Endothelial cell of umbilical vein (primary cell): ENCODE measurements at regions not wholly inside any gene's neighbourhood (a gene's known extent, or its start where the extent isn't known, plus 50 kb on each side); places are given as distances from the start of the nearest gene placed in this dataset.

Source experiments
- BruUV-seq: library from RNA; stranded (reverse); fragments of 400-500 nt; replicated peaks from 2 replicates; lab custom pipeline; 2021; lab: Mats Ljungman, UMichigan
- CTCF ChIA-PET: fragments of 300-600, 350-600 bp; sonication (Branson Sonifier 250); formaldehyde crosslinking; loops from one replicate; lab custom pipeline; 2021; ENCODE audit warnings: antibody characterized with exemption, inconsistent platforms; lab: Charles Lee
- POLR2A ChIA-PET: fragments of 300-600, 350-600 bp; sonication (Branson Sonifier 250); formaldehyde crosslinking; loops from one replicate; lab custom pipeline; 2021; ENCODE audit warnings: antibody characterized with exemption, inconsistent platforms; lab: Charles Lee
- DNase-seq: peaks from one replicate; pipeline ENCODE4 v3.0.0-alpha.2; 2011; ENCODE audit warnings: low read depth, low spot score
- FAIRE-seq: peaks from 2 replicates; lab custom pipeline; 2011; peaks lifted over from hg19 to GRCh38; lab: Jason Lieb, UNC
- H2AFZ ChIP-seq: 2 replicates; pipeline ENCODE4 v1.6.0; 2012; ENCODE audit warnings: low read depth, low read length, control low read depth, inconsistent platforms
- H3K27ac ChIP-seq: 2 replicates; pipeline ENCODE4 v1.5.1; 2011; ENCODE audit warnings: low read depth, mild to moderate bottlenecking, control low read depth, low read length, moderate library complexity; ENCODE audit not compliant: insufficient read depth
- H3K27me3 ChIP-seq, 2 experiments: 2 replicates each; pipeline versions ENCODE4 v1.6.0 to v1.6.1; 2011; ENCODE audit warnings: low read length in 2 of 2, mixed read lengths in 1 of 2; ENCODE audit not compliant: control insufficient read depth in 2 of 2, insufficient read depth in 2 of 2
- H3K36me3 ChIP-seq, 2 experiments: 2 replicates in 1 of 2; 3 replicates in 1 of 2; pipeline ENCODE4 v1.5.1; 2011; ENCODE audit warnings: low read length in 2 of 2, mild to moderate bottlenecking in 1 of 2, moderate library complexity in 1 of 2; ENCODE audit not compliant: control insufficient read depth in 2 of 2, insufficient read depth in 2 of 2; ENCODE audit errors: extremely low read depth in 1 of 2
- H3K4me1 ChIP-seq: 3 replicates; pipeline ENCODE4 v1.5.1; 2011; ENCODE audit warnings: mild to moderate bottlenecking, low read length; ENCODE audit not compliant: control insufficient read depth, insufficient read depth; ENCODE audit errors: extremely low read depth
- H3K4me2 ChIP-seq: 2 replicates; pipeline ENCODE4 v1.6.1; 2011; ENCODE audit warnings: low read length, control low read depth, mixed read lengths; ENCODE audit not compliant: insufficient read depth
- H3K4me3 ChIP-seq, 3 experiments: fragments of 200-600 bp in 1 of 3; sonication (generic), shearing (Covaris generic) in 1 of 3; replicated peaks in 1 of 3; 2 replicates each; pipeline ENCODE4 v1.5.1; 2011 to 2016; ENCODE audit warnings: control low read depth in 3 of 3, low read length in 3 of 3, mild to moderate bottlenecking in 2 of 3, inconsistent platforms in 1 of 3, low read depth in 1 of 3, moderate library complexity in 1 of 3; ENCODE audit not compliant: insufficient read depth in 1 of 3
- H3K79me2 ChIP-seq: 2 replicates; pipeline ENCODE4 v1.6.0; 2012; ENCODE audit warnings: low read length, inconsistent platforms; ENCODE audit not compliant: control insufficient read depth, insufficient read depth
- H3K9ac ChIP-seq: replicated peaks from 2 replicates; pipeline ENCODE3; 2011; ENCODE audit warnings: low read length, control low read depth; ENCODE audit not compliant: insufficient read depth; ENCODE audit errors: extremely low read depth
- H3K9me1 ChIP-seq: replicated peaks from 3 replicates; pipeline ENCODE4 v1.6.0; 2011; ENCODE audit warnings: mild to moderate bottlenecking, low read length; ENCODE audit not compliant: control insufficient read depth, insufficient read depth; ENCODE audit errors: extremely low read depth
- H3K9me3 ChIP-seq: replicated peaks from 2 replicates; pipeline ENCODE4 v1.5.1; 2012; ENCODE audit warnings: low read length, inconsistent platforms; ENCODE audit not compliant: control insufficient read depth, insufficient read depth
- H4K20me1 ChIP-seq: replicated peaks from 2 replicates; pipeline ENCODE3; 2011; ENCODE audit warnings: mild to moderate bottlenecking, low read length; ENCODE audit not compliant: control insufficient read depth, insufficient read depth; ENCODE audit errors: extremely low read depth
- EZH2 ChIP-seq: IDR thresholded peaks from 2 replicates; pipeline ENCODE4 v1.6.1; 2012; ENCODE audit warnings: borderline replicate concordance, low read depth, mild to moderate bottlenecking, moderate library complexity, low read length, inconsistent platforms; ENCODE audit not compliant: severe bottlenecking
- FOS ChIP-seq: IDR thresholded peaks from 2 replicates; pipeline ENCODE4 v1.6.1; 2011; ENCODE audit warnings: mild to moderate bottlenecking, low read length, moderate library complexity, borderline replicate concordance; ENCODE audit not compliant: insufficient read depth
- GATA2 ChIP-seq: IDR thresholded peaks from 2 replicates; pipeline ENCODE4 v1.7.0; 2011; ENCODE audit warnings: low read depth, mild to moderate bottlenecking, moderate library complexity, mixed read lengths, low read length; ENCODE audit not compliant: insufficient read length, insufficient read depth
- JUN ChIP-seq: IDR thresholded peaks from 2 replicates; pipeline ENCODE4 v1.6.1; 2011; ENCODE audit warnings: borderline replicate concordance, low read depth; ENCODE audit not compliant: insufficient read length, insufficient read depth
- MAX ChIP-seq: IDR thresholded peaks from 2 replicates; pipeline ENCODE4 v1.6.1; 2011; ENCODE audit not compliant: insufficient read depth, insufficient read length
- MYC ChIP-seq: IDR thresholded peaks from one replicate; pipeline ENCODE4 v1.6.1; 2011; ENCODE audit warnings: mild to moderate bottlenecking, low read depth, low read length
- POLR2A ChIP-seq: IDR thresholded peaks from 2 replicates; pipeline ENCODE4 v1.6.1; 2012; ENCODE audit warnings: low read depth, mild to moderate bottlenecking, control low read depth, low read length
- POLR2AphosphoS5 ChIP-seq: IDR thresholded peaks from 2 replicates; pipeline ENCODE4 v1.6.1; 2012; ENCODE audit warnings: low read depth, mild to moderate bottlenecking, control low read depth, low read length, moderate library complexity; ENCODE audit not compliant: insufficient read depth
- dilution Hi-C: fragments of 300-500 bp; cut with MboI; formaldehyde crosslinking; loops from one replicate; pipeline ENCODE4 v1.15.0; 2019; ENCODE audit warnings: low sequenced_read_pairs; ENCODE audit not compliant: extremely low pct_ligation_motif_present
- intact Hi-C: fragments of 100-400 bp; cut with micrococcal nuclease; formaldehyde crosslinking; loops from one replicate; pipeline ENCODE4 v1.10.0; 2022
- TF ChIP-seq, protein P1 (sequence below), 2 donors: IDR thresholded peaks; 1 replicate in 1 of 2; 2 replicates in 1 of 2; pipeline ENCODE4 v1.5.1; 2011; ENCODE audit warnings: low read length in 2 of 2, mild to moderate bottlenecking in 2 of 2, moderate library complexity in 2 of 2, control low read depth in 1 of 2, inconsistent platforms in 1 of 2, low read depth in 1 of 2; ENCODE audit not compliant: insufficient read depth in 1 of 2; ENCODE audit errors: extremely low read depth in 1 of 2

DNA sequence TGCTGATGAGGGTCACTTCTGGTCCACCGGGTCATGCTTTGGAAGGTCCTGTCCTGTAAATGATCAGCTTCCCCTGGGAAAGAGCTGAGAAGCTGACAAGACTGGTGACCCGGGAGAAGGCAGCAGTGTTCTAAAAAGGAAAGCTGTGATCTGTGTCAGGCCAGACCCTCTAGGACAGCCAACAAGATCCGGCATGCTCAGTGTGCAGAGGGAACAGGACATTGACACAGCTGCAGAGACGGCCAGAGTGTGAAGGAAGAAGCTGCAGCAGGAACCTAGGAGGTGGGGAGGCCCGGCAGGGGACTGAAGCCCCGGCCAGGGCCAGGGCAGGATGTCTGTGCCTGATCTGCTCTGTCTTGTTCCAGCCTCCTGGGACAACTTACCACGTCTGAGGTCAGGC, 372.7 kb upstream of the ID2 start:
- no TSS peak for BruUV-seq
- dilution Hi-C loops (no loop called here), intact Hi-C loops (no loop called here)
- H3K9me1 ChIP-seq: no peaks in the 10 kb centered on the region
- no peak overlapping the region for H2AFZ ChIP-seq
- H3K36me3 ChIP-seq: no peaks in the 10 kb centered on the region
- no peaks in the 10 kb centered on the region for H3K4me1 ChIP-seq
- H3K9me3 ChIP-seq: peaks cover 6% of the 10 kb centered on the region
- no peak overlapping the region for H3K9ac ChIP-seq
- H3K79me2 ChIP-seq: no peaks in the 10 kb centered on the region
- H3K4me2 ChIP-seq: no peak overlapping the region
- H4K20me1 ChIP-seq: no peaks in the 10 kb centered on the region
- no peak for FAIRE-seq
- no peaks in the 10 kb centered on the region for H3K27me3 ChIP-seq
- H3K27ac ChIP-seq: no peak overlapping the region
- ChIA-PET CTCF (no interaction called here), POLR2A (no interaction called here)
- DNase-seq: no peak
- H3K4me3 ChIP-seq: no peak overlapping the region
- TF ChIP-seq, protein P1, sequence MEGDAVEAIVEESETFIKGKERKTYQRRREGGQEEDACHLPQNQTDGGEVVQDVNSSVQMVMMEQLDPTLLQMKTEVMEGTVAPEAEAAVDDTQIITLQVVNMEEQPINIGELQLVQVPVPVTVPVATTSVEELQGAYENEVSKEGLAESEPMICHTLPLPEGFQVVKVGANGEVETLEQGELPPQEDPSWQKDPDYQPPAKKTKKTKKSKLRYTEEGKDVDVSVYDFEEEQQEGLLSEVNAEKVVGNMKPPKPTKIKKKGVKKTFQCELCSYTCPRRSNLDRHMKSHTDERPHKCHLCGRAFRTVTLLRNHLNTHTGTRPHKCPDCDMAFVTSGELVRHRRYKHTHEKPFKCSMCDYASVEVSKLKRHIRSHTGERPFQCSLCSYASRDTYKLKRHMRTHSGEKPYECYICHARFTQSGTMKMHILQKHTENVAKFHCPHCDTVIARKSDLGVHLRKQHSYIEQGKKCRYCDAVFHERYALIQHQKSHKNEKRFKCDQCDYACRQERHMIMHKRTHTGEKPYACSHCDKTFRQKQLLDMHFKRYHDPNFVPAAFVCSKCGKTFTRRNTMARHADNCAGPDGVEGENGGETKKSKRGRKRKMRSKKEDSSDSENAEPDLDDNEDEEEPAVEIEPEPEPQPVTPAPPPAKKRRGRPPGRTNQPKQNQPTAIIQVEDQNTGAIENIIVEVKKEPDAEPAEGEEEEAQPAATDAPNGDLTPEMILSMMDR (IDR thresholded peaks at IDR 0.05; ENCODE audit: extremely low read depth in 1 of 2, insufficient read depth in 1 of 2, low read depth in 1 of 2, low read length in 2 of 2): no peak
- TF ChIP-seq EZH2 (no peak), JUN (no peak), FOS (no peak), GATA2 (no peak), POLR2AphosphoS5 (no peak), POLR2A (no peak), MAX (no peak), MYC (no peak)
